Upper lobe of left lung (tissue), 6 donors: ENCODE measurements at regions not wholly inside any gene's neighbourhood (a gene's known extent, or its start where the extent isn't known, plus 50 kb on each side); places are given as distances from the start of the nearest gene placed in this dataset.

Experiments
- ATAC-seq, 2 donors: fragments of 200-7000 bp; cut with Tn5 transposase; one replicate each; pipeline ENCODE4 v1.9.1; 2022; ENCODE audit warnings: mild to moderate bottlenecking in 2 of 2, moderate library complexity in 2 of 2; ENCODE audit not compliant: low FRiP score in 2 of 2
- DNase-seq, 2 donors: peaks; one replicate each; pipeline ENCODE4 v3.0.0-alpha.2; 2019 to 2020
- H3K27ac ChIP-seq, 4 donors: fragments of 200-600 bp; sonication (generic); one replicate each; pipeline ENCODE4 v1.5.1; 2016 to 2019
- H3K27me3 ChIP-seq, 4 donors: fragments of 200-600 bp; sonication (generic); one replicate each; pipeline ENCODE4 v1.5.1; 2017 to 2019
- H3K36me3 ChIP-seq, 4 donors: fragments of 200-600 bp; sonication (generic); one replicate each; pipeline ENCODE4 v1.5.1; 2016 to 2019
- H3K4me1 ChIP-seq, 4 donors: fragments of 200-600 bp; sonication (generic); one replicate each; pipeline ENCODE4 v1.5.1; 2018 to 2019
- H3K4me3 ChIP-seq, 4 donors: fragments of 200-600 bp; sonication (generic); one replicate each; pipeline ENCODE4 v1.5.1; 2017 to 2019; ENCODE audit warnings: mild to moderate bottlenecking in 2 of 4, moderate library complexity in 1 of 4
- H3K9me3 ChIP-seq, 4 donors: fragments of 200-600 bp; sonication (generic); one replicate each; pipeline ENCODE4 v1.5.1; 2018 to 2019
- EP300 ChIP-seq, 4 donors: sonication (generic); formaldehyde crosslinking; IDR thresholded peaks; one replicate each; pipeline ENCODE4 v1.5.1; 2017; ENCODE audit warnings: antibody characterized with exemption in 4 of 4, control low read depth in 2 of 4
- POLR2A ChIP-seq, 4 donors: fragments of 450-650 bp; IDR thresholded peaks; one replicate each; pipeline ENCODE4 v1.5.1; 2016 to 2017; ENCODE audit warnings: antibody characterized with exemption in 4 of 4, mild to moderate bottlenecking in 2 of 4
- POLR2AphosphoS5 ChIP-seq, 2 donors: sonication (generic); formaldehyde crosslinking; IDR thresholded peaks; one replicate each; pipeline ENCODE4 v1.5.1; 2017; ENCODE audit warnings: antibody characterized with exemption in 2 of 2
- WGBS, 2 donors: methylation state at CpG; one replicate each; pipeline ENCODE4 v1.1.5; 2017 to 2018; 5-methylcytosine and 5-hydroxymethylcytosine counted together
- TF ChIP-seq, protein P1 (sequence below), 6 experiments: fragments of 450-650 bp in 4 of 6; fragments of 200-600 bp in 2 of 6; sonication (generic) in 2 of 6; IDR thresholded peaks; one replicate each; pipeline ENCODE4 v1.5.1; 2016 to 2019; ENCODE audit warnings: antibody characterized with exemption in 6 of 6
- donor health status: DM: no; HTN: no; CAD: no; lungs with moderate emphysema.
- donor health status: DM: no; HTN: yes; CAD: no; lungs with severe emphysema.

DNA sequence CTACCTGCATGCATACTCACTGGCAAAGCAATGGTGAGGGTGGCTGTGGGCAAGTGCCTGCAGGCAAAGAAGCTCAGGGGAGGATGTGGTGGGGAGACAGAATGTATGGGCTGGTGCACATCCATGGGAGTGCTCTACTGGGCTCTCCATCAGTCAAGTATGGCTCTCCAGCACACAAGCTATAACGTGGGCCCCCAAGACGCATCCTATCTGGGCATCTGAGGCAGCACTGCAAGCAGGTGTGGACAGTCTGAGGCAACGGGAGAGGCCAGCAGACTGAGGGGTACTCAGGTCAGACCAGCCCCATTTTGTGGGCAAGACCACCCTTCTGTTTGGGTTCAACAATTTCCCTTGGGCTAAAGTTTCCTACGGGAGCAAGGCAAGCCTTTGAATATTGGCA is 1227.8 kb downstream of the FAM133A start:
- Histone ChIP-seq H3K27me3 (no peaks in the 10 kb centered on the region), H3K4me3 (no peak overlapping the region), H3K27ac (no peak overlapping the region), H3K36me3 (no peaks in the 10 kb centered on the region), H3K4me1 (no peaks in the 10 kb centered on the region), H3K9me3 (no peaks in the 10 kb centered on the region)
- TF ChIP-seq EP300 (IDR thresholded peaks at IDR 0.05): no peak
- TF ChIP-seq, protein P1, sequence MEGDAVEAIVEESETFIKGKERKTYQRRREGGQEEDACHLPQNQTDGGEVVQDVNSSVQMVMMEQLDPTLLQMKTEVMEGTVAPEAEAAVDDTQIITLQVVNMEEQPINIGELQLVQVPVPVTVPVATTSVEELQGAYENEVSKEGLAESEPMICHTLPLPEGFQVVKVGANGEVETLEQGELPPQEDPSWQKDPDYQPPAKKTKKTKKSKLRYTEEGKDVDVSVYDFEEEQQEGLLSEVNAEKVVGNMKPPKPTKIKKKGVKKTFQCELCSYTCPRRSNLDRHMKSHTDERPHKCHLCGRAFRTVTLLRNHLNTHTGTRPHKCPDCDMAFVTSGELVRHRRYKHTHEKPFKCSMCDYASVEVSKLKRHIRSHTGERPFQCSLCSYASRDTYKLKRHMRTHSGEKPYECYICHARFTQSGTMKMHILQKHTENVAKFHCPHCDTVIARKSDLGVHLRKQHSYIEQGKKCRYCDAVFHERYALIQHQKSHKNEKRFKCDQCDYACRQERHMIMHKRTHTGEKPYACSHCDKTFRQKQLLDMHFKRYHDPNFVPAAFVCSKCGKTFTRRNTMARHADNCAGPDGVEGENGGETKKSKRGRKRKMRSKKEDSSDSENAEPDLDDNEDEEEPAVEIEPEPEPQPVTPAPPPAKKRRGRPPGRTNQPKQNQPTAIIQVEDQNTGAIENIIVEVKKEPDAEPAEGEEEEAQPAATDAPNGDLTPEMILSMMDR (IDR thresholded peaks at IDR 0.05): no peak
- TF ChIP-seq POLR2AphosphoS5 (IDR thresholded peaks at IDR 0.05): no peak
- TF ChIP-seq POLR2A (IDR thresholded peaks at IDR 0.05): no peak
- ATAC-seq (peak in 1 of 2 donors; percentile 57), DNase-seq (no peak)
- 70% methylated on average over 4 of the region's 4 CpGs; no CpG with 5 or more reads in 1 of the 2 donors for WGBS, 2 donors

DNA sequence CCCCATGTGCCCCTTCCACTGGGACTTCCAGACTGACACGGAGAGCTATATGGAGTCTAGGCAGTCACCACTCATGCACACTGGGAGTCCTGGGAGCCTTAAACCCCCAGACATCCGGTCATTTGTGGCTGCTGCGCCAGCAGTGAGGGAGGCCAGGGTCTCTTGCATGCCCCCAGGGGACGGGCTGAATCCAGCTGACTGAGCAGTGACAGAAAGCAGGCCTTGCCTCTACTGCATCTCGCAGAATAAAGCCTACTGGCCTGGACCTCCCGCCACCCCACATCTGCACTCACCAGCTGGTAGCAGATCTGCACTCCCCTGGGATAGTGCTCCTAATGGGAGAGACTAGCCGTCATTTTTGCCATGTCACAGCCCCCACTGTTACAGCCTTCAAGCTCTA is 1234.2 kb downstream of the FAM133A start:
- 76 to 82% methylated on average over 3 to 7 of the region's 7 CpGs for WGBS, 2 donors
- ATAC-seq (peak in 1 of 2 donors; percentile 69), DNase-seq (no peak)
- Histone ChIP-seq H3K36me3 (no peaks in the 10 kb centered on the region), H3K27ac (no peak overlapping the region), H3K4me1 (no peaks in the 10 kb centered on the region), H3K27me3 (no peaks in the 10 kb centered on the region), H3K9me3 (no peaks in the 10 kb centered on the region), H3K4me3 (no peak overlapping the region)
- TF ChIP-seq, protein P1 (IDR thresholded peaks at IDR 0.05): no peak
- TF ChIP-seq EP300 (IDR thresholded peaks at IDR 0.05) (no peak), POLR2AphosphoS5 (IDR thresholded peaks at IDR 0.05) (no peak), POLR2A (IDR thresholded peaks at IDR 0.05) (no peak)

DNA sequence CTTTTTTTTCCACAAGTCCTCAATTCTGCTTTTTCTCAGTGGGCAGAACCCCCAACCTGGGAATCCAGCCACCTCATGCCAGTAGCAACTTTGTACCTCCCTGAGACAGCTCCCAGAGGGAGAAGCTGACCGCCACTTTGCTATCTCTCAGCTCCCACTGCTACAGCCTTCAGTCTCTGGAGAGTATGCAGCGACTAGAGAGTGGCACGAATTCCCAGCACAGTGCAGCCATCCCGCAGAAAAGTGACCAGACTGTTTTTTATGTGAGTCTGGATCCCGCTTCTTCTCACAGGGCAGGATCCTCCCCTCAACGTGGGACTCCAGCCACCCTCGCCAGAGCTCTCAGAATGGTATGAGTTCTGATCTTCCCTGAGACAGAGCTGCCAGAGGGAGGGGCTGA is 1234.6 kb downstream of the FAM133A start:
- WGBS, 2 donors: 68 to 75% methylated on average over 5 to 7 of the region's 7 CpGs
- H3K4me1 ChIP-seq: no peaks in the 10 kb centered on the region
- DNase-seq: no peak
- no peak overlapping the region for H3K27ac ChIP-seq
- H3K9me3 ChIP-seq: no peaks in the 10 kb centered on the region
- peak in 1 of 2 donors; percentile 55 for ATAC-seq
- no peaks in the 10 kb centered on the region for H3K27me3 ChIP-seq
- H3K36me3 ChIP-seq: no peaks in the 10 kb centered on the region
- no peak overlapping the region for H3K4me3 ChIP-seq
- TF ChIP-seq POLR2AphosphoS5 (IDR thresholded peaks at IDR 0.05): no peak
- TF ChIP-seq, protein P1 (IDR thresholded peaks at IDR 0.05): no peak
- TF ChIP-seq EP300 (IDR thresholded peaks at IDR 0.05): no peak
- no peak for TF ChIP-seq POLR2A (IDR thresholded peaks at IDR 0.05)

DNA sequence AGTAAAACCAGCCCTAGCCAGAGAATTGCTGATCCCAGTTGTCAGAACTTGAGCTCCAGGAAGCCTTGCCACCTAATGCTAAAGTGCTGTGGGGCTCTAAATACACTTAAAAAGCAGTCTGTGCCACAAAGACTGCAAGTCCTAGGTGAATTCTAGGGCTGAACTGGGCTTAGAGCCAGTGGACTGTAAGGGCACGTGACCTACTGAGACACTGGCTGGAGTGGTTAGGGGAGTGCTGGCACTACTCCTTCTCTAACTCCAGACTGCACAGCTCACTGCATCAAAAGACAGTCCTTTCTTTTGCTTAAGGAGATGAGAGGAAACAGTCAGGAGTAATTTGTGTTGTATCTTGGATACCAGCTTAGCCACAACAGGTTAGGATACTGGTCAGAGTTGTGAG is 1240.2 kb downstream of the FAM133A start:
- Histone ChIP-seq H3K4me3 (no peak overlapping the region), H3K36me3 (no peaks in the 10 kb centered on the region), H3K4me1 (no peaks in the 10 kb centered on the region), H3K9me3 (no peaks in the 10 kb centered on the region), H3K27me3 (no peaks in the 10 kb centered on the region), H3K27ac (no peak overlapping the region)
- TF ChIP-seq POLR2AphosphoS5 (IDR thresholded peaks at IDR 0.05) (no peak), EP300 (IDR thresholded peaks at IDR 0.05) (no peak), POLR2A (IDR thresholded peaks at IDR 0.05) (no peak)
- TF ChIP-seq, protein P1 (IDR thresholded peaks at IDR 0.05): no peak
- peak in 1 of 2 donors; percentile 52 for DNase-seq
- peak in 1 of 2 donors; percentile 61 for ATAC-seq
- WGBS, 2 donors: 46 to 78% methylated on average over 1 of the region's 1 CpG

DNA sequence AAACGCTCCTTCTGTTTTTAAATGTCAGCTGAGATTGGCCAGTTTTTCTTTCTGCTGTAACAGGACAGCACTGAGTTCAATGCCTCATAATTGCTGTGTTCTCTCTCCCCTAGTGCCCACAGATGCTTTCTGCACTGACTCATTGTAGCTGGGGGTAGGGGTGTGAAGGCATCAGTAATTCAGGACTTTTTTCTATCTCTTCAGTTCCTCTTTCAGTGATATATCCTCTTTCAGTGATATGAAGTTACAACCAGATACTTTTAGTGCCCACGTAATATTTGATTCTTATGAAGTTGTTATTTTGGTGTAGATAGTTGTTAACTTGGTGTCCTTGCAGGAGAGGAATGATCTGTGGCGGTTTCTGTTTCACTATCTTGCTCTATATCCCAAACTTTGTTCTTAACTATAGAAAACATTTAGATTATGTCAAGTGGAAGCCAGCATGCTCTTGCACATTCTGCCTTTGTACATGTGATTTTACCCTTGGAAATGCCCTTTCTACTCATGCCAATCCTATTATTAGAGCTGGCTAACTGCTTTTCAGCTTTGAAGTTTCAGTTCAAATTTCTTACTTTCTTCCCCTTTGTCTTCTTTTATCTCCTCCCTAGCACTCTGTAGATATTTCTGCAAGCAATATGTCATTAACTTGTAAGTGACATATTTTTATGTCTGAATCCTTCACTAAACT is 1258.4 kb downstream of the FAM133A start:
- DNase-seq: no peak
- ATAC-seq: no peak
- no peaks in the 10 kb centered on the region for H3K4me1 ChIP-seq
- no peaks in the 10 kb centered on the region for H3K9me3 ChIP-seq
- H3K27ac ChIP-seq: no peak overlapping the region
- no peaks in the 10 kb centered on the region for H3K27me3 ChIP-seq
- TF ChIP-seq, protein P1 (IDR thresholded peaks at IDR 0.05): no peak
- no peak for TF ChIP-seq POLR2A (IDR thresholded peaks at IDR 0.05)
- TF ChIP-seq EP300 (IDR thresholded peaks at IDR 0.05): no peak
- no peak for TF ChIP-seq POLR2AphosphoS5 (IDR thresholded peaks at IDR 0.05)
- no peak overlapping the region for H3K4me3 ChIP-seq
- WGBS, 2 donors: 72 to 85% methylated on average over 3 of the region's 3 CpGs
- no peaks in the 10 kb centered on the region for H3K36me3 ChIP-seq
